GM12891 (cell line): ENCODE measurements at regions not wholly inside any gene's neighbourhood (a gene's known extent, or its start where the extent isn't known, plus 50 kb on each side); places are given as distances from the start of the nearest gene placed in this dataset.
A peak's percentile ranks its signal among the peaks of the same experiment; 100 is the strongest.

ENCODE experiments used
- DNase-seq: peaks from one replicate; pipeline ENCODE4 v3.0.0; 2011; ENCODE audit warnings: low spot score; ENCODE audit not compliant: insufficient read length
- FAIRE-seq: peaks from 2 replicates; lab custom pipeline; 2011; peaks lifted over from hg19 to GRCh38; lab: Jason Lieb, UNC
- PAX5 ChIP-seq: IDR thresholded peaks from 2 replicates; pipeline ENCODE4 v1.6.1; 2011; ENCODE audit warnings: low read length, moderate library complexity, mild to moderate bottlenecking; ENCODE audit not compliant: insufficient read depth, severe bottlenecking
- POLR2A ChIP-seq: IDR thresholded peaks from 2 replicates; pipeline ENCODE4 v1.6.1; 2011; ENCODE audit warnings: low read depth, low read length, control low read depth
- POLR2AphosphoS5 ChIP-seq: IDR thresholded peaks from 2 replicates; pipeline ENCODE4 v1.6.1; 2011; ENCODE audit warnings: low read depth, low read length, control low read depth
- POU2F2 ChIP-seq: IDR thresholded peaks from 2 replicates; pipeline ENCODE4 v1.6.1; 2011; ENCODE audit warnings: low read depth, mild to moderate bottlenecking, control low read depth, low read length, moderate library complexity
- SPI1 ChIP-seq: IDR thresholded peaks from 2 replicates; pipeline ENCODE4 v1.6.1; 2011; ENCODE audit warnings: low read depth, low read length, control low read depth
- TAF1 ChIP-seq: IDR thresholded peaks from 2 replicates; pipeline ENCODE4 v1.6.1; 2011; ENCODE audit warnings: low read depth, low read length, control low read depth

DNA sequence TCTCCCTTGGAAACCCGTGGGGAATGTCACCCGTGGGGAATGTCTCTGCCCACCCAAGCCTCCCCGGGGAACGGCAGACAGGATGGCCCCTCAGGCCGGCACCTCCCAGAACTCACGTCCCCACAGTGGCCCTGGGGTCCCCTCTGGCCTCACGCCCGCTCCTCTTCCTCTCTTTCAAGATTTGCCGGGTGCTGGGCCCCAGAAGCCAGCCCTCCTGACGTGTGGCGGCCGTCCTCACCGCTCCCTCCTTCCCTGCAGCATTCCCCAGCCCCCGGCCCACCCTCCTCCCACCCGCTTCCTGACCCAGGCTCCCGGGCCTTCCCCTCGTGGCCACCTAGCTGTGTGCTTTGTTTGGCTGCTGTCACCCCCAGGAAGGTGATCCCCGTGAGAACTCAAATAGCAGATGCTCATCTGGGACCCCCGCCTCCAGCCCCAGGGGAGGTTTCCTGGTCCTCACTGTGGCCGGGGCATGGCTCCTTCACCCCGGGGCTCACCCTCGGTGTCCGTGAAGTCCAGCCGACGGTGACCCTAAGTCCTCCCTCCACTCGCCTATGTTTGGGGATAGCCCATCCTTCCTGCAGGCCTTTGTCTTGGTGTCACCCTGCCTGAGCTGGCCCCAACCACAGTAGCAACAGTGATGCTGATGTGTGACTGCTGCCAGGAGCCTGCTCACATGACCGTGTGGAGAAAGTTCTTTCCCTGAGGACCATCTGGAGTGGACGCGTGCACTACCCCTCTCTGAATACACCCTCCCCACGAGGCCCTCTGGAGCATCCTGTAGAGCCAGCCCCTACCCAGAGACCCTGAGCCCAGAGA lies 163.3 kb upstream of the IER5L start:
- no peak for FAIRE-seq
- TF ChIP-seq POLR2A (no peak), TAF1 (no peak), PAX5 (no peak), POLR2AphosphoS5 (no peak), SPI1 (no peak)
- DNase-seq: no peak

DNA sequence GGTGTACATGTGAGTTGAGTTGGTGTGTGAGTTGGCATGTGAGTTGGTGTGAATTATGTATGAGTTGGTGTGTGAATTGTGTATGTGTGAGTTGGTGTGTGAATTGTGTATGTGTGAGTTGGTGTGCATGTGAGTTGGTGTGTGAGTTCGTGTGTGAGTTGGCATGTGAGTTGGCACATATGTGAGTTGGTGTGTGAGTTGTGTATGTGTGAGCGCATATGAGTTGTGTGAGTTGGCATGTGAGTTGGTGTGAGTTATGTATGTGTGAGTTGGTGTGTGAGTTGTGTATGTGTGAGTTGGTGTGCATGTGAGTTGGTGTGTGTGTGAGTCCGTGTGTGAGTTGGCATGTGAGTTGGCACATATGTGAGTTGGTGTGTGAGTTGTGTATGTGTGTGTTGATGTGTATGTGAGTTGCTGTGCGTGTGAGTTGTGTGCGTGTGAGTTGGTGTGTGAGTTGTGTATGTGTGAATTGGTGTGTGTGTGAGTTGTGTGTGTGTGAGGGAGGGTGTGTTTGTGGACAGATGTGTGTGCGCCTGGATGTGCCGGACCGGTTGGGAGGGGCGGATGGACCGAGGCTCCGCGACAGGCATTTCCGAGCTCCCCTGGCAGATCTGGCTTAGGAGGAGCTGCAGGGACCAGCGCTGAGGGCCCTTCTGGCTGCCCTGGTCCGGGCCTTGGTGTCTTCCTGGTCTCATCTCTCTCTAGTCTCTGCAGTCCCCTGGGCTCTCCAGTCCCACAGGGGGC lies 162.5 kb upstream of the IER5L start:
- TF ChIP-seq PAX5 (no peak), POLR2AphosphoS5 (no peak), POU2F2 (no peak), SPI1 (no peak), POLR2A (no peak), TAF1 (no peak)
- DNase-seq (no peak), FAIRE-seq (peak; percentile 96)

- FAIRE-seq (peak; percentile 45), DNase-seq (no peak)
- TF ChIP-seq POLR2A (no peak), TAF1 (no peak), SPI1 (no peak), POLR2AphosphoS5 (no peak), PAX5 (no peak), POU2F2 (no peak)
These were observed 161.6 kb upstream of the IER5L start for GRCh38 chr9:129339539-129340157.

DNA sequence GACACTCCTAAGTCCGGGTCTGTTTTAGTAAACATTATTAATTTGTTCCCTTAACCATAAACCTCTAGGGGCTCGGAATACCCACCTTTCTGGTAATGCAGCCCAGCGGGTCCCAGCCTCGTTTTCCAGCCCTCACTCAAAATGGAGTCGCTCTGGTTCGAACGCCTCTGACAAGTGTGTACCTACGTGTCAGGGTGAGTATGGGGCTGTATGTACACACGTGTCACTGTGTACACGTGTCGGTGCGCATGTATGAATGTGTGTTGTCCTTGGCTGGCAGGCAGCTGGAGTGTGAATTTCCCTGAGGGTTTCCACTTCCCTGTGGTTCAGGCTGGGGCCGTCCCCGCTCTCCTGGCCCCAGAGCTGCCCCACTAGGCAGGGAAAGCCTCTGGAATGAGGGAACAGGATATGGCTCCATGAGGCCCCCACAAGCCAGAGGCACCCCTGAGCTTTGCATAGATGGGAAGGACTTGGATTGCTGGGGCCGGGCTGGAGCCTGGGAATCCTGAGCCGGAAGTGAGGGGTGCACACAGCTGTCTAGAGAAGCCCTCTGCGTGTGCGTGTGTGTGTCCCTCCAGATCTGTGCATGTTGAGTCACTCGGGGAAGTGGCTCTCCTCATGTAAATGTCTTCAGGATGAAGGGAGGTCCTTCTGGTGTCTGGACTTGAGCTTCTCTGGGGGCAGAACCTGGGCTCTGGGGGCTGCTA lies 160.8 kb upstream of the IER5L start:
- FAIRE-seq (no peak), DNase-seq (no peak)
- no peak for TF ChIP-seq POU2F2
- no peak for TF ChIP-seq PAX5
- no peak for TF ChIP-seq SPI1
- TF ChIP-seq TAF1: no peak
- TF ChIP-seq POLR2AphosphoS5: no peak
- TF ChIP-seq POLR2A: no peak

- TF ChIP-seq POLR2AphosphoS5 (no peak), POLR2A (no peak), SPI1 (no peak), TAF1 (no peak), PAX5 (no peak), POU2F2 (no peak)
- FAIRE-seq (no peak), DNase-seq (no peak)
These were observed 159.5 kb upstream of the IER5L start for GRCh38 chr9:129337336-129338140.

DNA sequence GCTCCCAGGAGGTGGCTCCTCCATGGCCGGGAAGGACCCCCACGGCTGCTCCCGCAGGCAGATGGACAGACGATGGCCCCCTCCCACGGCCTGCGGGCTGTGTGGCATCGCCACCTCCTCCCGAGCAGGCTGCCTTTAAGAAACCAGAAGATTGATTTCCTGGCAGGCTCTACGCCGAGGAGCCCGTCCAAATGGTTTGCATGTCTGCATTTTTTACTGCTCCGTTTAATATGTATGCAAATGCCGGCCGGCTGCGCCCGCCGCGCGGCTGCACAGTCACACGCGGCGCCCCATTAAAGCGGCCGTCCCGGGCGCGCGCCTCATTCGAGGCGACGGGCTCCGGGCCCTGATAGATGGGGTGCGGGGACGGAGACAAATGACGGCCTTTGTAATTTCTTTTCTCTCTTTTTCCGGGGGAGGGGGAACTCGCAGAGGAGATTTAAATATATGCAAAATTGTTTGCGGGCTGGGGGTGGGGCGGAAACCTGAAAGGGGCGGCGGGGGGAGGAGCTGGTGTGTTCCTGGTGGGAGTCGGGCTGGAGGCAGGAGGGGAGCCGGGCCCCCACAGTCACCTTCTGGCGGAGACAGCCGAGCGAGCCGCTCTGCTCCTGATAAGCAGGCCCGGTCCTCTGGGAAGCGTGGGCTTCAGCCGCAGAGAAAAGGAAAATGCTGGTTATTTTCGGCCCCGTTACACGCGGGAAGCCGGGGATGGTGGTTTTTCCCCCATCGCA lies 158.7 kb upstream of the IER5L start:
- no peak for TF ChIP-seq POLR2A
- peak; percentile 89; the same call in 1 of the 2 replicates for TF ChIP-seq POU2F2
- peak; percentile 62 for DNase-seq
- FAIRE-seq: peak; percentile 80

GRCh38 chr9:129336130-129336528 lies 158.1 kb upstream of the IER5L start:
- FAIRE-seq (no peak), DNase-seq (no peak)
- TF ChIP-seq SPI1 (no peak), TAF1 (no peak), POLR2A (no peak), POU2F2 (no peak), PAX5 (no peak), POLR2AphosphoS5 (no peak)

DNA sequence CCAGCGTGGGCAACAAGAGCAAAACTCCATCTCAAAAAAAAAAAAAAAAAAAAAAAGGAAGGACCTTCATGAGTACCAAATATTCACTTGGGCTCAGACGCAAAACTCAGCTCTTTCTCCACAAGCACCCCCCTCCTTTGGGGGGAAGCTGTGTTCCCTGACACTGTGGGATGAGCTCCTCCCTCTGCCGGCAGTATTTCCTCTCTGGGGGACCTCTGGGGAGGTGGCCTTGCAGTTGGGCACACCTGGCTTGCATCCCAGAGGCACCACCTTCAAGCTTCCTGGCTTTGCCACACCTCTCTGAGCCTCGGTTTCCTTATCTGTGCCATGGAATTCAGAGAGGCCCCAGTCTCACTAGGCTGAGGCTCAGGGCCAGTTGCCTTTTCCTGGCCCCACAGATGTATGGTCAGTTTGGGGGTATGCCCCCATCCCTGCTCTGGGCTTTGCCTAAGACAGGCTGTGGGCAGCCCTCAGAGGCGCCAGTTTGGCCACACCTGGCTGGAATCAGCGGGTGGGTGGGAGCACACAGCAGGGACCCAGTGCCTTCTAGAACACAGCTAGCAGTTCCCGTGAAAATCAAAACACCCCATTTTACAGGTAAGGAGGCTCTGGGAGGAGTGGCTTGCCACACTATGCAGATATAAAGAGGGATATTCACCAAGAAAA lies 157.5 kb upstream of the IER5L start:
- no peak for TF ChIP-seq PAX5
- no peak for TF ChIP-seq POLR2A
- TF ChIP-seq POU2F2: no peak
- no peak for TF ChIP-seq SPI1
- no peak for TF ChIP-seq TAF1
- TF ChIP-seq POLR2AphosphoS5: no peak
- DNase-seq: no peak
- no peak for FAIRE-seq
